KOPT-K1 (cell line): ENCODE measurements at regions not wholly inside any gene's neighbourhood (a gene's known extent, or its start where the extent isn't known, plus 50 kb on each side); places are given as distances from the start of the nearest gene placed in this dataset.

Experiments used
- H3K27ac ChIP-seq: fragments of 200-600 bp; sonication (generic); 2 replicates; pipeline ENCODE4 v1.5.1; 2016; ENCODE audit warnings: antibody characterized with exemption, mild to moderate bottlenecking, low read depth, low read length; ENCODE audit not compliant: poor library complexity, severe bottlenecking
- H3K36me3 ChIP-seq: fragments of 200-600 bp; sonication (generic); 2 replicates; pipeline ENCODE4 v1.5.1; 2017; ENCODE audit warnings: antibody characterized with exemption, mild to moderate bottlenecking, low read length, moderate library complexity; ENCODE audit not compliant: insufficient read depth
- H3K9me3 ChIP-seq: fragments of 200-600 bp; sonication (generic); 2 replicates; pipeline ENCODE4 v1.5.1; 2017; ENCODE audit warnings: antibody characterized with exemption, low read length, mild to moderate bottlenecking; ENCODE audit not compliant: insufficient read depth, poor library complexity, severe bottlenecking

DNA sequence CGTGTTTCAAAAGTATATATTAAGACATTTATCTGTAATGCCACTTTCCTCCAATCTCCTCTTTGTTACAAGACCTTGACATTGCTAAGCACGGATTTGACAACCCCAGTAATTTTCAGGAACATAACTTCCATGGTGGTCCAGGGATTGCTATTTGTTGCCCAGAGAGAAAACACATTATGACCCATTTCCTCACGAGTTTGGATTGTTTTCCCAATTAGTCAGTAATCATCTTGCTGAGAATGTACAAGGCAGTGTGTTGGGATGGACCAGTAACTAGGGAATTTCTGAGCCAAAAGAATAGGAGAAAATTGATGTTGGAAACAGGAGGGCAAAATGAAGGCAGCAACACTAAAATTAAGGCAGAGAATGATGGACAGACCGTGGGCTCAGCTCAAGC is 574.1 kb downstream of the EBF1 start:
- Histone ChIP-seq H3K36me3 (no peaks in the 10 kb centered on the region), H3K27ac (no peak overlapping the region), H3K9me3 (no peaks in the 10 kb centered on the region)

DNA sequence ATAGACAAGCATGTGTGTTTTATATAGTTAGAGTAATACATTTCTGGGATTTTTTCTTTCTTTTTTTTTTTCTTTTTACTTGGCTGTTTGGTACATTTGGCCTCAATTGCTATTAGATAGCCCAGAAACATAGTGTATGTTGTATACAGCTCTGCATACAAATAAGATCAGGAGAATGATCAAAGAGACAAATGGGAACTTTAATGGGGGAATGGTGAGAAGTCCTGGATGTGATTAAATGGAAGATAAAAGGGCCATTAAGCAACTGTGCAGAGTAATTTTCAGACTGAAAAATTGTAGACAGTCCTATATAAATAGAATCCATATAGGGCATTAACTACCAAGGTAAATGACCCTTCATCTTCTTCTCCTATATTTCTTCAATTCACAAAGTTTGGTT is 575.6 kb downstream of the EBF1 start:
- Histone ChIP-seq H3K9me3 (no peaks in the 10 kb centered on the region), H3K36me3 (no peaks in the 10 kb centered on the region), H3K27ac (no peak overlapping the region)

- no peaks in the 10 kb centered on the region for H3K36me3 ChIP-seq
- no peaks in the 10 kb centered on the region for H3K9me3 ChIP-seq
- H3K27ac ChIP-seq = no peak overlapping the region
These were observed 576.9 kb downstream of the EBF1 start for GRCh38 chr5:158522776-158523175.

GRCh38 chr5:158521995-158522394 is 577.7 kb downstream of the EBF1 start:
- Histone ChIP-seq H3K9me3 (no peaks in the 10 kb centered on the region), H3K27ac (no peak overlapping the region), H3K36me3 (no peaks in the 10 kb centered on the region)

GRCh38 chr5:158519433-158520021 is 580.2 kb downstream of the EBF1 start:
- H3K9me3 ChIP-seq = no peaks in the 10 kb centered on the region
- no peak overlapping the region for H3K27ac ChIP-seq

DNA sequence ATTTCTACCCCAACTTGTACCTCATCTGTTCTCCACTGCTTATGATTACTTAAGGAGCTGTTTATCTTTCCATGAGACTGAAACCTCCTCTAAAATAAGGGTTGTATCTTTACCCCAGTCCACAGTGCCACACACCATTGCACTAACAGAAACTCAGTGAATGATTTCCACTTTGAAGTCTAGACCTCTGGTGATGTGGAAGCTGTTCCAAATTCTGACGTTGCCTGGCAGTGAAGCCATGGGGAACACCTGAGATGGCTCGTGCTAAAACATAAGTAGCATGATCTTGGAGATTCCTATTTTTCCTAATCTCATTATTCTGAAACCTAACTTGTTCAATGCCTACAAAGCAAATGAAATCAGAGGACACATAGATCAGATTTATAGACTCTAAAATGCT is 583.2 kb downstream of the EBF1 start:
- Histone ChIP-seq H3K27ac (no peak overlapping the region), H3K36me3 (no peaks in the 10 kb centered on the region), H3K9me3 (no peaks in the 10 kb centered on the region)

More at GRCh38 chr5:158519433-158520021, 580.2 kb downstream of the EBF1 start:
- no peaks in the 10 kb centered on the region for H3K36me3 ChIP-seq

DNA sequence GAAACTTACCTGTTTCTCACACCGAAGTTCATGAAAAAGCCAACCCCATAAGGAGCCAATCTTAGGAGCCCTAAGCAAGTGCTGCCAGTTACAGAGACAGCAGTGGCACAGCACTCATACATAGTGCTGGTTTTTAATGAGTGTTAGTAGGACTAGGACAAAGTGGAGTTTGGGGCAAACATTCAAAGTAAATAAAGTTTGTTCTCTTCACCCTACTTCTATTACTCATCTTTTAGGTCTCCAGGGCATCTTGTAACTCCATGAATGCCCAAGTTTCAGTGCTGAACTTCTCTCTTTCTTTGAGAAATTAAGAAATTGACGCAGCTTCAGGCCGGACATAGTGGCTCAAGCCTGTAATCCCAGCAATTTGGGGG is 584.7 kb downstream of the EBF1 start:
- Histone ChIP-seq H3K9me3 (no peaks in the 10 kb centered on the region), H3K27ac (no peak overlapping the region), H3K36me3 (no peaks in the 10 kb centered on the region)

DNA sequence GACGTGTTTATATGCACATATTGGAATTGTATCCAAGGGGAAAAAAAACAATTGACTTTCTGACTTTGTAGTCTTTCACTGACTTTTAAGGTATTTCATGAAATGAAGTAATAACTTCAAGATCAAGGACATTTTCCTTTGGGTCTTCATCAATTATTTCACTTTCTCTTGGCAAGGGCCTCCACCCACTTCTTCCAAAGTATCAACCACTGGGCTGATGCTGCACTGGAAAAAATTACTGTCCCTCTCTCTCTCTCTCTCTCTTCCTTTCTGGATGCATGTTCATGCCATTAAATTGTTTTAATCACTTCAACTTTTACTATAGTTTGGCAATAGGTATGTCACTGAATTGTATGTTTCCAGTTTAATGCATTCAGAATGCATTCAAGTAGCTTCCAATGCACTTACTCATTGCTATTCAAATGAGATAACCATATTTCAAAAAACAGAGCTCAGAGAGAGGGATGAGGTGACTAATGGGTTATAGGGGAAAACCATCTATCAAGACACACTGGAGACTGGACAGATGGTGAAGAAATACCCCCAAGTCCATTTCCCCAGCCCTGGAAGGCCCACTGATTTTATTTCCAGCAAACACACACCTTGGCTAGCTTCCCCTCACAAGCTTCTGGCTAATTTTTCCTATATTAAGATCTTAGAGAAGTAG is 585.3 kb downstream of the EBF1 start:
- no peak overlapping the region for H3K27ac ChIP-seq
- no peaks in the 10 kb centered on the region for H3K9me3 ChIP-seq
- no peaks in the 10 kb centered on the region for H3K36me3 ChIP-seq

DNA sequence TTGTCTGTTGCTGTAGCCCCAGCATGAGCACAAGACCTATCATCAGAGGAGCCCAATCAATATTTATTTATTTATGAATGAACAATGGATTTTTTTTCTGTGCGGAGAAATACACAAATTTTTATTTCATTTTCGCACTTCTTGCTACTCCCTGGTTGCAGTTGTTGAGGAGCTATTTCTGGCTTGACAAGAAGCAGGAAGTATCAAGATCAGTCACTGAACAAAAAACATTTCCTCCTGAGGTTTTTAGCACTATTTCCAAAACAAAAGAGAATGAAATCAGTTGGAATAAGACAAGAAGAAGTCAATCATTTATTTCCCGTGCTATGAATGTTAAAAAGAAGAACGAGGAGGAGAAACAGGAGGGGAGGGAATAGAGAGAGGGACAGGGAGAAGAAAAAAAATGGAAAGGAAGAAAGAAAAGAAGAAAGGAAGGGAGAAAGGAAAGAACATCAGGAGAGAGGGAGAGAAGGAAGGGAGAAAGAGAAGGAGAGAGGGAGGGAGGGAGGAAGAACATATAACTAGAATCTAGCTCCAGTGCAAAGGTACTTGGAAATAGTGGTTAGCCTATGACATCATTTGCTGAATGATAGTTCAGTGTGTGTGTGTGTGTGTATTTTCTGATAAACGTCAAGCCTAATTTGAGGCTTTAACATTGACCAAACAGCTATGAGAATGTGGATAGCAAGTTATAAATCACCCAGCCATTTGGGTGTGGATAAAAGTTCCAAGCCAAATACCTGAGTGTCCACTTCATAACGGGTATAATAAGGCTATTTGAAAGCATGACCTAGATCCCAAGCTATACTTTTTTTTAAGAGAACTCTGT is 586.0 kb downstream of the EBF1 start:
- Histone ChIP-seq H3K9me3 (no peaks in the 10 kb centered on the region), H3K27ac (no peak overlapping the region), H3K36me3 (no peaks in the 10 kb centered on the region)

- peaks cover 6% of the 10 kb centered on the region for H3K9me3 ChIP-seq
- no peak overlapping the region for H3K27ac ChIP-seq
- H3K36me3 ChIP-seq = no peaks in the 10 kb centered on the region
These were observed 588.3 kb downstream of the EBF1 start for GRCh38 chr5:158511454-158511853.

DNA sequence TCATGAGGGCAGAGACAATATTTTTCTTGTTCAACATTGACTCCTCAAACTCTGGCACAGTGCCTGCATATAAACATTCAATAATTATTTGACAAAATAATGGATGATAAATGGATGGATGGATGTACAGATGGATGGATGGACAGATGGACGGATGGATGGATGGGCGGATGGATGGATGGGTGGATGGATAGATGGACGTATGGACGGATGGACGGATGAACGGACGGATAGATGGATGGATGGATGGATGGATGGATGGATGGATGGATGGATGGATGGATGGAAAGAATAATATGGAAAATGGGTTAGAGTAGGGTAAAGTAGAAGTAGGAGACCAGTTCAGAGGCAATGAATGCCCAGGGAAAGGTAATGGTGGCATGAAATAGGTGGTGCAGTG is 589.2 kb downstream of the EBF1 start:
- Histone ChIP-seq H3K9me3 (peaks cover 15% of the 10 kb centered on the region), H3K27ac (no peak overlapping the region)

GRCh38 chr5:158506648-158507047 is 593.1 kb downstream of the EBF1 start:
- Histone ChIP-seq H3K27ac (no peak overlapping the region), H3K9me3 (peaks cover 19% of the 10 kb centered on the region), H3K36me3 (no peaks in the 10 kb centered on the region)

More for the DNA sequence above, 589.2 kb downstream of the EBF1 start:
- H3K36me3 ChIP-seq = no peaks in the 10 kb centered on the region

DNA sequence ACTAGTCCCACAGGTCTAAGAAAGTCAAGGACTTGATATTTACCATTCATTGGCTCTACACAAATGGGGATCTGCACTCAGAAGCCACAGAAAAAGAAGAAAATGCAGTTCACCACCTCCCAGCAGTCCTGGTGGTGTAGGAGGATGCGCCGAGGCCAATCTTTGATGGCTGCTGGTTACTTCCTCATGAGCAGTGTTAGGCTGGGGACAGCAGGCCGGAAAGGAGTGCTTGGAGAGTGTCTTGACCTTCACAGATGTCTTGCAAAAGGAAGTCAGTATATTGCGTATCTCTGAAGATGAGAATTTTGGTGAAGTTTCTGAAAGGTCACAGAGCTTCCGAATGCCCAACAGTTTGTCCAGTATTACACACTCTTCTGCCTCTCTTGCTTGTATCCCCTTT is 597.0 kb downstream of the EBF1 start:
- Histone ChIP-seq H3K9me3 (peaks cover 19% of the 10 kb centered on the region), H3K36me3 (no peaks in the 10 kb centered on the region), H3K27ac (no peak overlapping the region)

GRCh38 chr5:158499892-158500418 is 599.8 kb downstream of the EBF1 start:
- no peaks in the 10 kb centered on the region for H3K9me3 ChIP-seq
- H3K27ac ChIP-seq = no peak overlapping the region
- no peaks in the 10 kb centered on the region for H3K36me3 ChIP-seq

DNA sequence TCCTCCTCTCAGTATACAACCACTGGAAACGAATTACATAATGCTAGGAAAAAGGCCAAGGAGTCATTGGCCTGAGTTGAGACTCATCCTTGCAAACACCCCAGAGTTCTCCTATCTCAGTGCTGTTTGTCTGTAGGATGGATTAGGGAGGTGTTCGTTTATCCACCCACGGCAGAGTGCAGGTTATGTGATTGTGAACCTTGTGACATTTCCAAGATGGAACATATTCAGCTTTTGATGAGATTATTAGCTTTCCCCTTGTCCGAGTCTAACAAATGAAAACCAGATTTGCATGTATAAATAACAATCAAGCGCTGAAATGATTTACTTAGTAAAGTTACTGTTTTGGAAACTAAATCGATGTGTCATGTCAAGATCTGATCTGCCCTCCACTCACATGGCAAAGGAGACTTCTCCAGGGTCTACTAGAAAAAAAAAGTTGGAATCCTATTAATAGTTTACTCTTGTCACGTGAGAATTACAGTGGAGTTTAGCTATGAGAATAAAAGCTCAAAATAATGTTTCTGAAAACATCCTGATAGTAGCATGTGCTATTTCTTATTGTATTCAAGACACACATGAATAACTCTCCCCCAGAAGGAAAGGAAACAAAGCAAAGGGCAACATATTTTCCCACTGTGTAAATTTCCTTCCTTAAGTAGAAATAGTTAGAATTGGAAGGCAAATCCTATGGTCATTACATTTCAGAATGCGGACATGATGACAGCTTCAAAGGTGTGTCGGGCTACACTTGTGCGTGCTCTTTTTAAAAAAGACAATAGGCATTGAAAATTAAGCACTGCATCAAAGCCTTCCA is 600.4 kb downstream of the EBF1 start:
- no peaks in the 10 kb centered on the region for H3K9me3 ChIP-seq
- no peak overlapping the region for H3K27ac ChIP-seq

More for the DNA sequence above, 600.4 kb downstream of the EBF1 start:
- no peaks in the 10 kb centered on the region for H3K36me3 ChIP-seq
